ENCODE measurements at regions not wholly inside any gene's neighbourhood (a gene's known extent, or its start where the extent isn't known, plus 50 kb on each side); places are given as distances from the start of the nearest gene placed in this dataset.
"Not testable (repeated sequence)": the region's sequence is repeated elsewhere in the genome, so short reads cannot be mapped to it uniquely, and the experiment has no call there.

- not testable (repeated sequence) for DNase-seq (ENCODE audit: low read depth)
These were observed 130.2 kb upstream of the ALDH3B2 start for GRCh38 chr11:67804435-67805252.

DNA sequence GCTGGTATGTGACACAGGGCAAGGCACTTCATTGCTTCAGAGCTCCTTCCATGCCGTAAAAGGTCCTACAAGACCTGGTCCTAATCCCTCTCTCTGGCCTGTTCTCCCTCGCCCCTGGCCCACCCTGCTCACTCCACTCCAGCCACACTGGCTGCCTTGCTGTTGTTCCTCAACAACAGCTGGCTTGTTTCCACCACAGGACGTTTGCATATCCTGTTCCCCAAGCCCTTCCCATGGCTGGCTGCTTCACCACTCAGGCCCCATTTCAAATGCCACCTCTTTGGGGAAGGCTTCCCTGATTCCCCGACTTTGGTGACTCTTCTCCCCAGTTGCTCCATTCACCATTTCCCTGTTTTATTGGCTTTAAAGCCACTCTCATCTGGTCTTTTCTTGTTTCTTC lies 129.1 kb upstream of the ALDH3B2 start:
- not testable (repeated sequence) for DNase-seq (ENCODE audit: low read depth)

GRCh38 chr11:67803055-67803454 lies 128.6 kb upstream of the ALDH3B2 start:
- not testable (repeated sequence) for DNase-seq (ENCODE audit: low read depth)

GRCh38 chr11:67802623-67803022 lies 128.2 kb upstream of the ALDH3B2 start:
- DNase-seq (ENCODE audit: low read depth): not testable (repeated sequence)

- DNase-seq (ENCODE audit: low read depth): not testable (repeated sequence)
These were observed 127.0 kb upstream of the ALDH3B2 start for GRCh38 chr11:67801397-67801796.

- DNase-seq (ENCODE audit: low read depth): not testable (repeated sequence)
These were observed 126.2 kb upstream of the ALDH3B2 start for GRCh38 chr11:67800591-67800990.

DNA sequence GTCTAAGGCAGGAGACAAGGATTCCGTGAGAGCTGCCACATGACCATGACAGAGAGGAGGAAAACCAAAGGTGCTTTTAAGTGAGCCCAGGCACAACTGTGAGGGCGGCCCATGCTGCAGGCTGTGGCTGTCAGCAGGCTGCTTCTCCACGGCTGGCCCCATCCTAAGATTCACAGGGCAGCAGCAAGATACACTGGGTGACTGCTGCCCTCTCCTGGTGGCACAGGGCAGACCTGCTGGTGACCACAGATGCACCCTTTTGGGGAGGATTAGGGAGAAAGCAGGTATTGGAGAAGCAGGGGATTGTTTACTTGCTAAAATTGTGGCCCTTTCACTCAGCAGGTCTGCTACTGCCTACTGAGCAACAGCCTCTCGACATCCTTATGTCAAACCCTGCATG lies 125.4 kb upstream of the ALDH3B2 start:
- not testable (repeated sequence) for DNase-seq (ENCODE audit: low read depth)

DNA sequence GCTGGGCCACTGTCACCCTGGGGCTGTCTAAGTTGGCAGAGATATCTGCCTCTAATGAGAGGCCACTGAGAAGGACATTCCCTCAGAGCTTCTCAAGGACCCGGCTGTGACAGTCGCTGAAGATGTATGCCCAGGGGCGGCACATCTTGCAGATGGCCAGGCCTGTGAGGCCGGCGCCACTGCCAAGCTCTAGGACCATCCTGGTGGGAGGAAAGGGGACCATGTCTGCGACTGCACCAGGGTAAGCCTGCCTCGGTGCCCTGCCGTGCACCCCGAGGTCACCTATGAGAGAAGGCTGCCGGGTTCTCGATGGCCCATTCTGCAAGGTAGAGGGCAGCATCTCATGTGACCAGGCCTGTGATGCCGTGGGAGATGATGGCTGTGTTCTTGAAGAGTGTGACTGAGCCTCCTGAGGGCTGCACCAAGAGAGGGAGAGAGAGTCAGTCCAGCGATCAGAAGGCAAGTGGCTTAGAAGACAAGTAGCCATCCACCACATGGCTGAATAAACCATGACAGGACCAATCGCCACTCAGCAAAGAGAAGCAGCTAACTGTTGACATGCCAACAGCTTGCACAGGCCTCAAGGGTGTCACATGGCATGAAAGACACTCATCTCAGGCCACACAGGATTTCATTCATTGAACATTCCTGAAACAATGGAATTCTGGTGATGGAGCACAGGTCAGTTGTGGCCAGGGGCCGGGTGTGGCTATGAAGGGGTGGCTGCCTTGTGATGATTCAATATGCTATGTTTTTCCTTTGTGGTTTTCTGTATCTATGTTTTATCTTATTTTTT lies 123.5 kb upstream of the ALDH3B2 start:
- DNase-seq (ENCODE audit: low read depth): not testable (repeated sequence)

GRCh38 chr11:67795746-67796145 lies 121.3 kb upstream of the ALDH3B2 start:
- DNase-seq (ENCODE audit: low read depth): no peak

GRCh38 chr11:67793750-67794149 lies 119.3 kb upstream of the ALDH3B2 start:
- DNase-seq (ENCODE audit: low read depth): not testable (repeated sequence)

GRCh38 chr11:67792273-67792990 lies 118.0 kb upstream of the ALDH3B2 start:
- DNase-seq (ENCODE audit: low read depth): peak; percentile 12

DNA sequence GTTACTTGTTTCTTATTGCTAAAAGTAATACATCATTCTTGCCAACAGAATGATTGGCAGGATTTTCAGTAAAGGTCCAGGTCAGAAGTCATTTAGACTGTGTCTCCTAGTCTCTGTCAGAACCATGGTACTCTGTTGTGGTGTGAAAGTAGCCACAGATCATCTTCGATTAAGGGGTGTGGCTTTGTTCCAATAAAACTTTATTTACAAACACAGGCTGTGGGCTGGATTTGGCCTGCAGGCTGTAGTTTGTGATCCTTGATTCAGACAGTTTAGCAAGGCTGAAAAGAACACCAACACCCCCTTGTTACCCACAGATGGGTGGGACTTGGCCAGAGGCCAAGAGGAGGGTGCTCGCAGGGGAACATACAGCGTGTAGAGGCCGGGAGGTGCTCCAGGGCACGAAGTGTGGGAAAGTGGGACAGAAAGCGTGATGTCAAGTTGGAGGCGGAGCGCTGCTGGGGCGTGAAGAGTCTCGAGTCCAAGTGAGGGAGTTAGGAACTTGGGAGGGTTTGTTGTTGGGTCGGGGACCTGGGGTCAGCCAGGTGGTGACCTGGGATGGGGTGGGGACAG lies 117.3 kb upstream of the ALDH3B2 start:
- not testable (repeated sequence) for DNase-seq (ENCODE audit: low read depth)

DNA sequence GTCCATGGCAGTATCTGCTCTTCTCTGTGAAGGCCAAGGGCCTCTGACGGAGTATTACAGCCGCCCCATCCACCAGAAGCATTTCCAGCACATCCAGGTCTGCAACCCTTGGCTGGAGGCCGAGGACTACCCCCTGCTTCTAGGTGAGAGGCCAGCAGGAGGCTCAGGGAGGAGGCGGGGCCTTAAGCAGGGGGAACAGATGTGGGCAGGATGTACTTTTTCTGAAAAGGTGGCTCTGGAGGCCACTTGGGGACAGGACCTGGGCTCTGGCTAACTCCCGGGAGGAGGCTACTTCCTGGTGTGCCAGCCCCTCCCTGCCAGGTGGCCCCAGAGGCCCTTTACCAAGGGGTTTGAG lies 113.9 kb upstream of the ALDH3B2 start:
- not testable (repeated sequence) for DNase-seq (ENCODE audit: low read depth)

GRCh38 chr11:67787681-67788340 lies 113.4 kb upstream of the ALDH3B2 start:
- not testable (repeated sequence) for DNase-seq (ENCODE audit: low read depth)

- DNase-seq (ENCODE audit: low read depth): not testable (repeated sequence)
These were observed 107.5 kb upstream of the ALDH3B2 start for GRCh38 chr11:67781967-67782366.

- DNase-seq (ENCODE audit: low read depth): not testable (repeated sequence)
These were observed 107.1 kb upstream of the ALDH3B2 start for GRCh38 chr11:67781506-67781905.

DNA sequence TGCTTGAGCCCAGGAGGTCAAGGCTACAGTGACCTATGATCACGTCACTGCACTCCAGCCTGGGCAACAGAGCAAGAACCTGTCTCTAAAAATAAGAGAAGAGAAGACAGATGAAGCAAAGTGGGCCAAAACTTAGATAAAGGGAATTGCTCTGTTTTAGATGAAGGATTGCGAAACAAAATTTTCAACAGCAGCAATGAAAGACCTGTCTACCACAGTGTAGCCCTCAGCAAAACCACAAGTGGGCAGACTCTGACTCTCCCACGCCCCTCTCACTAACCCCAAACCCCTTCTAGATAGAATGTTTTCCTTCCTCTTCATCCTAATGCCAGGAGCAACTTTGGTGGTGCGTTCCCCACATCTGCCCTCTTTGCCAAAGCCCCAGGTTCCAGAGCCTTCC lies 105.6 kb upstream of the ALDH3B2 start:
- DNase-seq (ENCODE audit: low read depth): no peak

GRCh38 chr11:67779189-67779875 lies 104.9 kb upstream of the ALDH3B2 start:
- DNase-seq (ENCODE audit: low read depth): not testable (repeated sequence)

GRCh38 chr11:67776852-67777520 lies 102.6 kb upstream of the ALDH3B2 start:
- DNase-seq (ENCODE audit: low read depth): no peak

DNA sequence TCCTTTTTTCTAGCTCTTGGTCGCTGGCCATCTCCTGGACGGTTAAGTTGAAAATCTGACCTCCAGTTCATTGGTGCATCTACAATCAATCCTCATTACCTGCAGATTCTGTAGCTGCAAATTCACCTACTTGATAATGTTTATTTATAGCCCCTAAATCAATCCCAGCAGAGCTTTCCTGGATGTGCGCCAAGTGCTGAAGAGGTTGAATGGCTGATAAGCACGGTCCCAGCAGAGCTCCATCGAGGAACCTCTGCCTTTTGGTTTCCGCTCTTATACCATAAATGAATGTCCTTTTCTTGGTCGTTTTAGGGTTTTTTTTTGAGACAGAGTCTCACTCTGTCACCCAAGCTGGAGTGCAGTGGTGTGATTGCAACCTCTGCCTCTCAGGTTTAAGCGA lies 99.8 kb upstream of the ALDH3B2 start:
- DNase-seq (ENCODE audit: low read depth): not testable (repeated sequence)

Data from activated T-cell treated with anti-CD3 and anti-CD28 coated beads for 1 hour (primary cell).